OCI-LY3 (cell line): ENCODE measurements at regions not wholly inside any gene's neighbourhood (a gene's known extent, or its start where the extent isn't known, plus 50 kb on each side); places are given as distances from the start of the nearest gene placed in this dataset.

Experiments used
- CTCF ChIP-seq: fragments of 200-600, 300-600 bp; sonication (generic); IDR thresholded peaks from 2 replicates; pipeline ENCODE4 v1.5.1; 2014; ENCODE audit warnings: antibody characterized with exemption, low read length, low read depth
- EZH2phosphoT487 ChIP-seq: fragments of 200-600 bp; shearing (Covaris generic); IDR thresholded peaks from 2 replicates; pipeline ENCODE4 v1.6.1; 2018; ENCODE audit warnings: antibody characterized with exemption, mixed run types, low read depth

- no peak for TF ChIP-seq CTCF
- no peak for TF ChIP-seq EZH2phosphoT487
These were observed 104.5 kb downstream of the ZMAT3 start for GRCh38 chr3:178967177-178967532.
